Ectodermal cell (in vitro differentiated cells): ENCODE measurements at regions not wholly inside any gene's neighbourhood (a gene's known extent, or its start where the extent isn't known, plus 50 kb on each side); places are given as distances from the start of the nearest gene placed in this dataset.

Experiments
- H3K27ac ChIP-seq: 2 replicates; pipeline ENCODE4 v1.7.0; 2013; ENCODE audit warnings: mild to moderate bottlenecking, low read depth, low read length; ENCODE audit not compliant: insufficient read depth, poor library complexity, severe bottlenecking
- H3K27me3 ChIP-seq: 2 replicates; pipeline ENCODE4 v1.7.0; 2013; ENCODE audit warnings: mild to moderate bottlenecking, low read length; ENCODE audit not compliant: insufficient read depth, control insufficient read depth, poor library complexity, severe bottlenecking
- H3K36me3 ChIP-seq: one replicate; pipeline ENCODE4 v1.7.0; 2013; ENCODE audit warnings: low read length; ENCODE audit not compliant: control insufficient read depth, insufficient read depth
- H3K4me1 ChIP-seq: one replicate; pipeline ENCODE4 v1.7.0; 2013; ENCODE audit warnings: low read length; ENCODE audit not compliant: control insufficient read depth, insufficient read depth
- H3K4me3 ChIP-seq: 2 replicates; pipeline ENCODE4 v1.7.0; 2013; ENCODE audit warnings: low read depth, low read length, control low read depth; ENCODE audit not compliant: insufficient read depth
- H3K9me3 ChIP-seq: 2 replicates; pipeline ENCODE4 v1.7.0; 2013; ENCODE audit warnings: mild to moderate bottlenecking, low read length, moderate library complexity; ENCODE audit not compliant: control insufficient read depth
- WGBS, 2 experiments: methylation state at CpG; one replicate each; pipeline ENCODE4 v1.1.7; 2013; ENCODE audit warnings: missing lambda C conversion rate in 2 of 2; 5-methylcytosine and 5-hydroxymethylcytosine counted together

DNA sequence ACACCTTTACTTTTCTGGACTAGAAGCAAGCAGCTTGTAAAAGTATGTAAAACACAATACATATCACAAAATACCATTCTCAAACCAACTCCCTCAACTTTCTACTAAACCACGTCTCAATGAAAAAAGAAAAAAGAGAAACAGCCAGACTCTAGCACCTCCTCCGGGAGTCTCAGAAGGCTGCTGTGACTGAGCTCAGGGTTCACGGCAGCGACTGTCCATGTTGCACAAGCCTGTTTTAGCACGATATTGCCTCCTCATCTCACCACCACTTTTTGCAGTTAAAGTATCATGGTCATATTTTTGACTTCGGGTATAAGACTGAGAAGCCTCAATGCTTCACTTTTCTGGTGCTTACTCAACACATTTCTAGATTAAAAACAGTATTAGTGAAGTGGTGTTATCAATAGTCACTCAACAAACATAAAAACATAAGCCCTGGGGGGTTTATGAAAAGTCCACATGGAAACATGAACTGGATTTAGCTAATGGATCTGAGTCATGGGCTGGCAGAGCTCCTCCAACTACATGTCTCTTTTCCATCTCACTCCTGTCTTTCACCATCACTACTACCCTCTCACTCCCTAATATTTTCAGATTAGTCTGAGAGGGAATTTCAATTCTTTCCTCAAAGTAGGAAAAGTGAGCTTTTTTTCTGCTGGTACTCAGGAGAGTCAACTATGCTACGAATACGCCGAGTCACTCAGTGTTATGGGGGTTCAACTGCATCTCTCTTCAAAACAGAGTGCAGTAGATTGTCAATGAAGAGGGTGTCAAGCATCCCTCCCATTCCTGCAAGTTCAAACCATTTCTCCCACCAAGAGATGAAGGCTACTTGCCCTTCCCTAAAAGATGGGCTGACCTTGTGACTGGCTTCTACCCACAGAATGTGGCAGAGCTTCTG, 113.7 kb downstream of the OSR1 start:
- WGBS, 2 experiments = 89% methylated on average over 8 to 9 of the region's 9 CpGs
- no peaks in the 10 kb centered on the region for H3K9me3 ChIP-seq
- H3K36me3 ChIP-seq = no peaks in the 10 kb centered on the region
- H3K4me3 ChIP-seq = no peak overlapping the region
- no peaks in the 10 kb centered on the region for H3K4me1 ChIP-seq
- no peaks in the 10 kb centered on the region for H3K27me3 ChIP-seq
- no peak overlapping the region for H3K27ac ChIP-seq

DNA sequence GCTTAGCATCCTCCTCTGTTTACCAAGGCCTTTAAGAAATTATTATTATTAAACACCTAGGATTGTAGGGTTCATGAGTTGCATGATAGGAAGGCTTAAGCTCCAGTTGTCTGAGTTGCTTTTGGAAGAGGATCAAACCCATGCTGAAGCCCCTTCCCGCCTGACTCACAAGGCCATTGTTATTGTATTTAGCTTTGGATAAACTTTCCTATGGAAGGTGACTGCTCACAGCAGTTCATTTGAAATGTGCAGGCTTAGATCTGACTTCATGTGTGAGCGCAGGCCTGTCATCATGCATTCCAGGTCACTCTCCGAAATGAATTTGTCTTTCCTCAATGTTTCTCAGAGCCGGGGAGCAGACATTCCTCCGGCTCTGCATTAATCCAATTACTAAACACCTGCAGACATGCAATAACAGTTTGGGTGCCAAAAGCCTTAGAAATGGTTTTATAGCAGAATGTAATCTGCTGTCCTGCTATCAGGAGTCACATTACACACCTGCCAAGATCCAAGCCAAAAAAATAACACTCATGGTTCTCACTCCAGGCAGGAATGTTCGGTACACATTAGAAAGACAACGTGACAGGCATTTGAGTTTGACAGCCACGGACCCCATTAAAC, 119.9 kb downstream of the OSR1 start:
- Histone ChIP-seq H3K27me3 (no peaks in the 10 kb centered on the region), H3K9me3 (no peaks in the 10 kb centered on the region), H3K27ac (no peak overlapping the region), H3K4me3 (no peak overlapping the region), H3K4me1 (no peaks in the 10 kb centered on the region), H3K36me3 (no peaks in the 10 kb centered on the region)
- 93 to 97% methylated on average over 8 of the region's 8 CpGs for WGBS, 2 experiments

DNA sequence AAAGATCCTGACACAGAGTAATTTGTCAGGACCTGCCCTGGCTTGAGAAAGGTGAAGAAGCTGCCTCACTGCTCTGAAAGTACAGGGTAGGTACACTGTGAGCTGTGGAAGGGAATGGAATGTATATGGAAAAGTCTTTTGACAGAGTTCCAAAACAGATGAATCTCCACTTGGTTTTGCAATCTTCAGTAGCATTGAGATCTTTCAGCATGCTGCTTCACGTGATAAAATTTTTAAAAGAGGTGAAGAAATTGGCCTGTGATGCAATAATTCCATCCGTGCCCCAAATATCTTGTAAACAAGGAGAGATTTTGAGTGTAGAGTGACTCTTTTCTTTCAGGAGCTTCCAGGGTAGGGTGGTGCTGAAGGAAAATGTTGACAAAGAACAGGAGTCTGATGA, 123.1 kb downstream of the OSR1 start:
- WGBS, 2 experiments = 94 to 97% methylated on average over 2 of the region's 2 CpGs
- Histone ChIP-seq H3K27me3 (no peaks in the 10 kb centered on the region), H3K4me3 (no peak overlapping the region), H3K36me3 (no peaks in the 10 kb centered on the region), H3K4me1 (no peaks in the 10 kb centered on the region), H3K9me3 (no peaks in the 10 kb centered on the region), H3K27ac (no peak overlapping the region)

DNA sequence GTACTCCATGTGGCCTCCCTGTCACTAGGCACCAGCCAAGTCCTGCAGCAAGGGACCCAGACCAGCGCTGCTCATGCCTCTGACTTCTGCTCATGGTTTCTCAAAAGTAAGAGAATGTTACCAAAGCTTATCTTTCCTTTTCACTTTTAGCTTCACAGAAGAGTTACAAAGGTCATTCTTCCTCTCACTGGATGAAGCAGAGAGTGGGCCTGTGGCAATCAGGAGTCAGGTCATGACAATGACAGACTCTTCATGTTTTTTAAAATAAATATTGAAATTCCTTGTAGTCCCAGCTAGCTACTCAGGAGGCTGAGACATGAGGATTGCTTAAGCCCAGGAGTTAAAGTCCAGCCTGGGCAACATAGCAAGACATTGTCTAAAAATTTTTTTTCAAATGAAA, 126.1 kb downstream of the OSR1 start:
- 87 to 90% methylated on average over 1 of the region's 1 CpG for WGBS, 2 experiments
- no peak overlapping the region for H3K4me3 ChIP-seq
- no peak overlapping the region for H3K27ac ChIP-seq
- H3K9me3 ChIP-seq = no peaks in the 10 kb centered on the region
- peaks cover 8% of the 10 kb centered on the region for H3K4me1 ChIP-seq
- no peaks in the 10 kb centered on the region for H3K36me3 ChIP-seq
- H3K27me3 ChIP-seq = no peaks in the 10 kb centered on the region

DNA sequence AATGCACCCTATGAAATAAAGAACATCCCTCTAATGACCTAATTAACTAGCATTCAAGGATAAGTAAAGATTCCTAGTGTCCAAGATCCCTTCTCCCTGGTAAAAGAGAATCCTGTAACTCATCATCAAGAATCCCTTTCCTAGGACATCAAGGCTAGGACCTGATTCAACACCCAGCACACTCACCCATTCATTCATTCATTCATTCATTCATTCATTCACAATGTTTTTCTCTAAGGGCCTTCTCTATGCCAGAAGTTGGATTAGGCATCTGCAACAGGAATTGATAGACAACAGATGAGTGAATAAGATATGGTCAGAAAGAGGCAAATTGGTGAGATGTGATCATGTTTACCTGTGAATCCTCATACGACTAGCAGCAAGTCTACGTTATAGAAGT, 126.8 kb downstream of the OSR1 start:
- Histone ChIP-seq H3K27me3 (no peaks in the 10 kb centered on the region), H3K27ac (no peak overlapping the region), H3K4me1 (peaks cover 14% of the 10 kb centered on the region), H3K36me3 (no peaks in the 10 kb centered on the region), H3K9me3 (no peaks in the 10 kb centered on the region), H3K4me3 (no peak overlapping the region)
- 95 to 97% methylated on average over 2 of the region's 2 CpGs for WGBS, 2 experiments

DNA sequence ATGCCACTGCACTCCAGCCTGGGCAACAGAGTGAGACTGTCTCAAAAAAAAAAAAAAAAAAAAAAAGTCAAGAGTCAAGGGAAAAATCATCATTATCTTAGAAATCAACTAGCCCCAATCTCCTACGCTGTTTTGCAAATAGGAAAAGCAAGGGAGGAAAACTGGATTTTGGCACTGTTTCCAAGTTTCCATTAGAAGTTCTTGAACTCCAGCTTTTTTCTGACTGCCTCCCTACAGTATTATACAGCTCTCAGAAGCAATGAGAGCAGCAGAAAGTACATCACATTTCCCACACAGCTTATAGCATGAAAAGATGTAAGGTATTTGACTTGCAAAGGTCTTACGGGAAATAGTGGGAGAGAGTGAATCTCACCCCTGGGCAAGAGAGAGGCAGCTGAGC, 127.8 kb downstream of the OSR1 start:
- Histone ChIP-seq H3K4me1 (peaks cover 14% of the 10 kb centered on the region), H3K36me3 (no peaks in the 10 kb centered on the region), H3K27ac (no peak overlapping the region), H3K9me3 (no peaks in the 10 kb centered on the region), H3K4me3 (no peak overlapping the region), H3K27me3 (no peaks in the 10 kb centered on the region)
- 97 to 100% methylated on average over 2 of the region's 2 CpGs for WGBS, 2 experiments

DNA sequence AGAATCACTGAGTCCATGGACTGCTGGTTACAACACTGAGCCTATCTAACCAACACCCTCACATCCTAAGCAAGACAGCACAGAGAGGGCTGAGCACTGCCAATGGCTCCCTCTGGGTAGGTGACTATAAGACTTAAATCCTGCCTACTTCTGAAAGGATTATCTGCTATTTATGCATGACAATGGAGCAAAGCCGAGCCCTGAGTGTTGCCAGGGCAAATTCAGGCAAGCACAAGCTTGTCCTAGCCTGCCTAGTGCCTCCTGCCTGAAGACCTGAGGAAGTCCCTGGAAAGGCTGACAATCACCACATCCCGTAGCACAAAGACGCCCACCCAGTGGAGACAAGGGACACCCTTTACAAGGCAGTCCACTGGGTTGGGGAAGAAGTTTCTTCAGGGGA, 129.7 kb downstream of the OSR1 start:
- 36 to 47% methylated on average over 3 of the region's 3 CpGs for WGBS, 2 experiments
- no peaks in the 10 kb centered on the region for H3K9me3 ChIP-seq
- peaks cover 14% of the 10 kb centered on the region for H3K4me1 ChIP-seq
- H3K36me3 ChIP-seq = no peaks in the 10 kb centered on the region
- no peak overlapping the region for H3K4me3 ChIP-seq
- no peaks in the 10 kb centered on the region for H3K27me3 ChIP-seq
- no peak overlapping the region for H3K27ac ChIP-seq

DNA sequence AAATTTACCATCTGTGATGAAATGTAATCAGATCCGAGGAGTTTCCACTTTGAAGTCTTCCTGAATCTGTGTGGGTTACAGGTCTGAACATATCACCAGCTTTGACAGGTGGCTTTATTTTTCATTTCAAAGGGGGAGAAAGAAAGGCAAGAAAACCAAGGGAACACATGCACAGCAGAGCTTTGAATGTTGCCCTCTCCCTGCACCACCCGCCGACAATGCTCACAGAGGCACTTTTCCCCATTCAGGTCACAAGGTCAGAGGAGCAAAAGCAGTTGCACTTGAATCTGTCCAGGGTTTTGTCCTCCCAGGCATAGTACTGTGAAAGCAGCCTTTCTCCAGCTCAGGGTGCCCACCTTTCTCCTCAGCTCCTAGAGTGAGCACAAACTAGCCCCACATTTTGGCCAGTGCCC, 130.2 kb downstream of the OSR1 start:
- no peak overlapping the region for H3K4me3 ChIP-seq
- WGBS, 2 experiments = 74 to 76% methylated on average over 3 of the region's 3 CpGs
- H3K36me3 ChIP-seq = no peaks in the 10 kb centered on the region
- no peaks in the 10 kb centered on the region for H3K9me3 ChIP-seq
- H3K27ac ChIP-seq = no peak overlapping the region
- H3K27me3 ChIP-seq = no peaks in the 10 kb centered on the region
- H3K4me1 ChIP-seq = peaks cover 14% of the 10 kb centered on the region

DNA sequence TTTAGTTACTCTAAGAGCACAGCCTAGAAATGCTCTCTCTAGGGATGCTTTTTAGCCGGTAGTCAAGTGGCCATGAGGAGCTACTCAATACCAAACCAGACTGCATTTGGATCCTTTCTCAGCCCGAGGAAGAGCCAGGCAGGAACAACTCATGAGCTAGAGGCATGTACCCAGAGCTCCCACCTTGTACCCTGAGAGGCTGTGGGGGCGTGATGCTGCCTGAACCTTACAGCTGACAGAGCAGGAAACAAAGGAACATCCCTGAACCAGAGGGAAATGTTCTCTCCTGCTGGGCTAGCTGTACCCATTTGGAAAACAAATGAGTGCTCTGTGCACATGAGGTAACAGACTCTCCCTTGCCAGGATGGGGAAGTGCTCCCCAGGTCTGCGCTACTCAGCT, 131.6 kb downstream of the OSR1 start:
- Histone ChIP-seq H3K9me3 (no peaks in the 10 kb centered on the region), H3K36me3 (no peaks in the 10 kb centered on the region), H3K4me3 (no peak overlapping the region), H3K4me1 (peaks cover 14% of the 10 kb centered on the region), H3K27me3 (no peaks in the 10 kb centered on the region), H3K27ac (no peak overlapping the region)
- WGBS, 2 experiments = 83 to 85% methylated on average over 4 of the region's 4 CpGs

DNA sequence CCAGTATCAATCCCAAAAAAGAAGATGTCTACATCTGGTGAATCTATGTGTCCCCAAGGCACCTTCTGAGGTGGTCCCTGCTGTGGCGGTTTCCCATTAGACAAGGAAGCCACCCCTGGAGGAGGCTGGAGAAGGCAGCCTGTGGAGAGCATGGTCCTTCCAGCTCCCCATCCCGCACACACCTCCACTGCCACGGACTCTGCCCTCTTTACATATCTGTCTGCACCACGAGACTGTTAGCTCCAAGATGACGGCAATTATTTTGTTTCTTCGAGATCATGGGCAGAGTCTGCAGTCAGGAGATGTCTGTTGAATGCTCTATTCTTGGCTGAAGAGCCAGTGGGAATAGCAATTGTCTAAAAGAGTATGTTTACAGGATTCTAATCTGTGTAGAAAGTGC, 132.0 kb downstream of the OSR1 start:
- WGBS, 2 experiments = 91 to 96% methylated on average over 6 of the region's 6 CpGs
- Histone ChIP-seq H3K9me3 (no peaks in the 10 kb centered on the region), H3K36me3 (no peaks in the 10 kb centered on the region), H3K27ac (no peak overlapping the region), H3K4me3 (no peak overlapping the region), H3K27me3 (no peaks in the 10 kb centered on the region), H3K4me1 (peaks cover 14% of the 10 kb centered on the region)
